ENCODE measurements at regions not wholly inside any gene's neighbourhood (a gene's known extent, or its start where the extent isn't known, plus 50 kb on each side); places are given as distances from the start of the nearest gene placed in this dataset.
"Not testable (repeated sequence)": the region's sequence is repeated elsewhere in the genome, so short reads cannot be mapped to it uniquely, and the experiment has no call there.

DNA sequence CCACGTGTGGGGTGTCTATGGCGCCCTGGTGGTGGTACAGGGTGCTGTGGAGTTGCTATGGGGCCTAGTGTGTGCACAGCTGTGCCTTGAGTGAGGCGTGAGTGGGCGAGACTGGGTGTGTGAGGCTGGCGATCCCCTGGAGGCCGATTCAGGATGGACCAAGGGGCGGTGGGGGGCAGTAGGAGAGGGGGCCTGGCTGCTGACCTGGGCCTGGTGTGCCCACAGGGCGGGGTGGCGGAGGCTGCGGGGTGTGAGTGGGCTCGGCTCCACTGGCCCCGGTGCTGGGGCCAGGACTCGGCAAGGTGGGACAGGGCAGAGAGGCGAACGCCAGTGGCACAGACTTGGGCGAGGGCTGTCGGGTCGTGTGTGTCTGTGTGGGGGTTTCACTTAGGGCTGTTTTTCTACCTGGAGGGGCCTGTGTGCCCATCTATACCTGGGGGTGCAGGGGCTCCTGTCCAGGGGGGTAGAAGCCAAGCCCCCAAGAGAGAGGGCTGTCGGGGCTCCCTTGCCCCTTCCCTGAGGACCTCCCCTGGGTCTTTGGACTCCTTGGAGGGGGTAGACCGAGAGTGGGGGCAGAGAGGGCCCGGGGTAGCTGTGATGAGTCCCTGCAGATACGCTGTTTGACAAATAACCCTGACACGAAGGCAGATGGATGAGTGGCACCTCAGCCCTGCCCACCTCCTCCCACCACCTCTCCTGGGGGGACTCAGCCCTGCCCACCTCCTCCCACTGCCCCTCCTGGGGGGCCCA lies 194.6 kb downstream of the TMEM121 start:
- H3K27ac ChIP-seq (ENCODE audit: low read depth in 1 of 2, low read length in 2 of 2); DNase-seq (ENCODE audit: low spot score); H3K27me3 ChIP-seq (ENCODE audit: control insufficient read depth in 4 of 4, insufficient read depth in 4 of 4, low read length in 3 of 4); H3K9ac ChIP-seq (ENCODE audit: low read depth in 1 of 2, low read length in 2 of 2); H3K36me3 ChIP-seq (ENCODE audit: control insufficient read depth in 4 of 4, insufficient read depth in 3 of 4, low read depth in 1 of 4, low read length in 3 of 4); H3K9me3 ChIP-seq (ENCODE audit: control insufficient read depth in 4 of 4, low read length in 3 of 4); H3K4me3 ChIP-seq (ENCODE audit: low read depth in 1 of 3, low read length in 3 of 3); H3K4me1 ChIP-seq (ENCODE audit: control insufficient read depth in 4 of 4, insufficient read depth in 4 of 4, low read length in 3 of 4): not testable (repeated sequence)
- 87% methylated on average over 10 of the region's 23 CpGs for WGBS

DNA sequence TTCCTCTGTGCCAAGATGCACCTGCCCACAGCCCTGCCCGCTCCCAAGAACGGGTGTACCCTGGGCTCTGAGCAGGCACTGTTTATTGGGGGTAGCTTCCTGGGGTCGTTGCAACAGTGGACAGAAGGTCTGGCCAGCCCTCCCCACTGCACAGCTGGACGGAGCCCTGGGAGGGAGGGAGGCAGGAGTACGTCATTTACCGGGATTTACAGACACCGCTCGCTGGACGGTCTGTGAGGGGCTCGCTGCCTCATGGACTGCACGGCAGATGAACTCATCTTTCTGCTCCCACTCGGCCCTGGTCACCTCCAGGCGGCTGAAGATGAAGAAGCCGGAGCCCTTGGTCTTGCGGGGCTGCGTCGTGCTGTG lies 195.2 kb downstream of the TMEM121 start:
- H3K27ac ChIP-seq (ENCODE audit: low read depth in 1 of 2, low read length in 2 of 2); H3K36me3 ChIP-seq (ENCODE audit: control insufficient read depth in 4 of 4, insufficient read depth in 3 of 4, low read depth in 1 of 4, low read length in 3 of 4); H3K27me3 ChIP-seq (ENCODE audit: control insufficient read depth in 4 of 4, insufficient read depth in 4 of 4, low read length in 3 of 4); H3K9me3 ChIP-seq (ENCODE audit: control insufficient read depth in 4 of 4, low read length in 3 of 4); H3K4me1 ChIP-seq (ENCODE audit: control insufficient read depth in 4 of 4, insufficient read depth in 4 of 4, low read length in 3 of 4); H3K9ac ChIP-seq (ENCODE audit: low read depth in 1 of 2, low read length in 2 of 2); DNase-seq (ENCODE audit: low spot score); H3K4me3 ChIP-seq (ENCODE audit: low read depth in 1 of 3, low read length in 3 of 3): not testable (repeated sequence)
- 83% methylated on average over 16 of the region's 17 CpGs for WGBS

DNA sequence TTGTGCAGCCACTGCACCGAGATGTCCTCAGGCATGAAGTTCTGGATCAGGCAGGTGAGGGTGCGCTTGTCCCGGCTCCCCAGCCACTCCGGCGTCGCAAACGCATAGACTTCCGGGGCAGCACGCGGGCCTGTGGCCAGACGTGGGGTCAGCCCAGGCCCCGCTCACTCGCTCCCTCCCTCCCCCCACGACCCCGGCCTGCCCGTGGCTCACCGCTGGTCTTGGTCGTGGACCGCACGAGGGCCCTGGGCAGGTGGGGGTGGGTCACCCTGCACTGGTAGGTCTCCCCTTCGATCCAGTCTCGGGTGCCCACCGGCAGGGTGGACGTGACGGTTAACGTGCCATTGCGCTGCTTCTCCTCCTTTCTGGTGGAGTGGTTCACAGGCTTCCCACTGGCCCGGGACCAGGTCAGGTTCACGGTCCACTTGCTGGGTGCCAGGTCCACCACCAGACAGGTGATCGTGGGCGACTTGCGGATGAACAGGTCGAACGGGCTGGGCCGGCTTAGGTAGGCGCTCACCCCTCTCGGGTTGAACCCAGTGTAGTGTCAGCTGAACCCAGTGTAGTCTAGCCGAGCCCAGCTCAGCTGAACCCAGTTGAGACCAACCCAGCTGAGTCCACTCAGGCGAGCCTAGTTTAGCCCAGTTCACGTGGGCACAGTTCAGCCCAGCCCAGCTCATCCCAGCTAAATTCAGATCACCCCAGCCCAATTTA lies 195.8 kb downstream of the TMEM121 start:
- 92% methylated on average over 40 of the region's 40 CpGs for WGBS
- H3K4me1 ChIP-seq (ENCODE audit: control insufficient read depth in 4 of 4, insufficient read depth in 4 of 4, low read length in 3 of 4); H3K9ac ChIP-seq (ENCODE audit: low read depth in 1 of 2, low read length in 2 of 2); H3K4me3 ChIP-seq (ENCODE audit: low read depth in 1 of 3, low read length in 3 of 3); H3K36me3 ChIP-seq (ENCODE audit: control insufficient read depth in 4 of 4, insufficient read depth in 3 of 4, low read depth in 1 of 4, low read length in 3 of 4); H3K27me3 ChIP-seq (ENCODE audit: control insufficient read depth in 4 of 4, insufficient read depth in 4 of 4, low read length in 3 of 4); H3K27ac ChIP-seq (ENCODE audit: low read depth in 1 of 2, low read length in 2 of 2); H3K9me3 ChIP-seq (ENCODE audit: control insufficient read depth in 4 of 4, low read length in 3 of 4); DNase-seq (ENCODE audit: low spot score): not testable (repeated sequence)

DNA sequence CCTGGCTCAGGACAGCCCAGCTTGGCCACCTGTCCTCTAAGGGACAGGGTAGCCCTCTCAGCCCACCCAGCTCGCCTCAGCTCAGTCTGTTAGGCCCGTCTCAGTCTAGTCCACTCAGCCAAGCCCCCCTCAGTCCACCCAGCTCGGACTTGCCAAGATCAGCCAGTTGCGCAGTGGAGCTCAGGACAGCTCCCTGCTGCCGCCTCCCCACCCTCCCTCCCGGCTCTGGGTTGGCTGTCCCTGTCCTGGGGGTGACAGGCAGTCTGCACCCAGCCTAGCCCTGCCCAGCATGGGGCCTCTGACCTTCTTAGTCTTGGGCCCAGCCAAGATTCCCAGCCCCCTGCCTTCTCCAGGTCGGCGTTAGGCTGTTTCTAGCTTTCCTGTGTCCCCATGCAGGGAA lies 196.9 kb downstream of the TMEM121 start:
- H3K4me3 ChIP-seq (ENCODE audit: low read depth in 1 of 3, low read length in 3 of 3); H3K27me3 ChIP-seq (ENCODE audit: control insufficient read depth in 4 of 4, insufficient read depth in 4 of 4, low read length in 3 of 4); H3K9me3 ChIP-seq (ENCODE audit: control insufficient read depth in 4 of 4, low read length in 3 of 4); H3K9ac ChIP-seq (ENCODE audit: low read depth in 1 of 2, low read length in 2 of 2); H3K4me1 ChIP-seq (ENCODE audit: control insufficient read depth in 4 of 4, insufficient read depth in 4 of 4, low read length in 3 of 4); H3K27ac ChIP-seq (ENCODE audit: low read depth in 1 of 2, low read length in 2 of 2); H3K36me3 ChIP-seq (ENCODE audit: control insufficient read depth in 4 of 4, insufficient read depth in 3 of 4, low read depth in 1 of 4, low read length in 3 of 4); DNase-seq (ENCODE audit: low spot score): not testable (repeated sequence)
- 82% methylated on average over 8 of the region's 8 CpGs for WGBS

DNA sequence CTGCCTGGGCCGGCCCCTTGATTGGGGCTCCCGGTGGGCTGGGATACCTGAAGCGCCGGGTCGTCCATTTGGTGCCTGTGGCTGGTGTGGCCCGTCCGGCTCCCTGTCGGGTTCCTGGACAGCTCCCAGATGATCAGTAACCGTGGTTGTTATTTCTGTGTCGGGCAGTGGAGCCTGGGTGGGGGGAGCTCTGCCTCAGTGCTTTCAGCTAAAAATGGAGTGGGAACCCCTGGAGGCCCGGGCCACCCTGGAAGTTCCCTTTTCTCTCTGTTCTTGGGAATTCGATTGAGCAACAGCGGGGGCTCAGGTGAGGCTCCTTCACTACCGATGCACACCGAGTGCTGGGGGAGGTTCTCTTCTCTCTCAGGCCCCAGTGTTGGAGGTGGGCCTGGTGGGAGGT lies 197.4 kb downstream of the TMEM121 start:
- not testable (repeated sequence) for H3K9ac ChIP-seq (ENCODE audit: low read depth in 1 of 2, low read length in 2 of 2); H3K27ac ChIP-seq (ENCODE audit: low read depth in 1 of 2, low read length in 2 of 2); H3K4me3 ChIP-seq (ENCODE audit: low read depth in 1 of 3, low read length in 3 of 3); H3K27me3 ChIP-seq (ENCODE audit: control insufficient read depth in 4 of 4, insufficient read depth in 4 of 4, low read length in 3 of 4); DNase-seq (ENCODE audit: low spot score); H3K36me3 ChIP-seq (ENCODE audit: control insufficient read depth in 4 of 4, insufficient read depth in 3 of 4, low read depth in 1 of 4, low read length in 3 of 4); H3K9me3 ChIP-seq (ENCODE audit: control insufficient read depth in 4 of 4, low read length in 3 of 4); H3K4me1 ChIP-seq (ENCODE audit: control insufficient read depth in 4 of 4, insufficient read depth in 4 of 4, low read length in 3 of 4)
- 90% methylated on average over 15 of the region's 15 CpGs for WGBS

DNA sequence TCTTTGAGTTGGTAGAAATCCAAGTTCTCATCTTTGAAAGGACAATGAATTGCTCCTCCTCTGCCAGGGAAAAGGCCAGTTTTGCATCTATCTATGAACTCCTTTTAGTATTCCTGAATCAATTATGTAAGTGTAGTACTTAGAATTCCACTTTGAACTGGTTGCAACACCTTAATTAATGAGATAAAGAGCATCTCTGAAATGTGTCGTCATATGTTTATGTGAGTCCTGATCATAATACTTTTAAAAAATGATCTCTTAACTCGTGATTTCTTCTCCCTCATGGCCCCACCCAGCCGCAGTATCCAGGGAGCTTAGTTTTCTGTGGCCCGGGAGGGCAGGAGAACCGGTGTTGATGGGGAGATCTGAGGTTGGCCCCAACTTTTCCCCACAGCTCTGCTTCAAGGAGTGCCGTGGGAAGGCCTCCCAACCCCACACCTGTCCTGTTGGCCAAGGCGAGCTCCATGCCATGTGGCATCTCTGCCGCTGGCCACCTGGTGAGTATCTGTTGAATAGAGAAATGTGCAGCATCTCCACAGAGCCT lies 203.5 kb downstream of the TMEM121 start:
- not testable (repeated sequence) for H3K9ac ChIP-seq (ENCODE audit: low read depth in 1 of 2, low read length in 2 of 2); H3K27me3 ChIP-seq (ENCODE audit: control insufficient read depth in 4 of 4, insufficient read depth in 4 of 4, low read length in 3 of 4); H3K36me3 ChIP-seq (ENCODE audit: control insufficient read depth in 4 of 4, insufficient read depth in 3 of 4, low read depth in 1 of 4, low read length in 3 of 4); H3K4me3 ChIP-seq (ENCODE audit: low read depth in 1 of 3, low read length in 3 of 3); H3K9me3 ChIP-seq (ENCODE audit: control insufficient read depth in 4 of 4, low read length in 3 of 4); H3K27ac ChIP-seq (ENCODE audit: low read depth in 1 of 2, low read length in 2 of 2); H3K4me1 ChIP-seq (ENCODE audit: control insufficient read depth in 4 of 4, insufficient read depth in 4 of 4, low read length in 3 of 4); DNase-seq (ENCODE audit: low spot score)
- WGBS: 67% methylated on average over 8 of the region's 8 CpGs

DNA sequence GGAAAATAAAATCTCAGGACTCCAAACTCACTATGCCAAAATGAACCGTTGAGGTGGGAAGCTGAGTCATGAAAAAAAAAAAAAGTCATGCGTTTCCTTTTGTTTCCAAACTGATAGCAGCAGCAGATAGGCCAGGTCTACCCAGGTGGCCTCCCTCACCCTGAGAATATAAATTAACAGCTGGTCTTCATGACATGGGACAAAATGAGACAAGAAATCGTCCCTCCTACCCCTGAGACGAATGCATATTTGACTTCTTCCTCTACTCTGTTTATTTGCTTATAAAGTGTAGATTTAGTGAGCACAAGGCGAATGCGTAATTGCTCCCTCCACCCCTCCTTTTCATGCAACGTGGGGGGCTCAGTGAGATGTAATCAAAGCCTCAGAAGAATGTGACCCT lies 204.3 kb downstream of the TMEM121 start:
- H3K27ac ChIP-seq (ENCODE audit: low read depth in 1 of 2, low read length in 2 of 2); H3K27me3 ChIP-seq (ENCODE audit: control insufficient read depth in 4 of 4, insufficient read depth in 4 of 4, low read length in 3 of 4); H3K36me3 ChIP-seq (ENCODE audit: control insufficient read depth in 4 of 4, insufficient read depth in 3 of 4, low read depth in 1 of 4, low read length in 3 of 4); H3K9me3 ChIP-seq (ENCODE audit: control insufficient read depth in 4 of 4, low read length in 3 of 4); DNase-seq (ENCODE audit: low spot score); H3K4me3 ChIP-seq (ENCODE audit: low read depth in 1 of 3, low read length in 3 of 3); H3K9ac ChIP-seq (ENCODE audit: low read depth in 1 of 2, low read length in 2 of 2); H3K4me1 ChIP-seq (ENCODE audit: control insufficient read depth in 4 of 4, insufficient read depth in 4 of 4, low read length in 3 of 4): not testable (repeated sequence)
- 65% methylated on average over 7 of the region's 7 CpGs for WGBS

DNA sequence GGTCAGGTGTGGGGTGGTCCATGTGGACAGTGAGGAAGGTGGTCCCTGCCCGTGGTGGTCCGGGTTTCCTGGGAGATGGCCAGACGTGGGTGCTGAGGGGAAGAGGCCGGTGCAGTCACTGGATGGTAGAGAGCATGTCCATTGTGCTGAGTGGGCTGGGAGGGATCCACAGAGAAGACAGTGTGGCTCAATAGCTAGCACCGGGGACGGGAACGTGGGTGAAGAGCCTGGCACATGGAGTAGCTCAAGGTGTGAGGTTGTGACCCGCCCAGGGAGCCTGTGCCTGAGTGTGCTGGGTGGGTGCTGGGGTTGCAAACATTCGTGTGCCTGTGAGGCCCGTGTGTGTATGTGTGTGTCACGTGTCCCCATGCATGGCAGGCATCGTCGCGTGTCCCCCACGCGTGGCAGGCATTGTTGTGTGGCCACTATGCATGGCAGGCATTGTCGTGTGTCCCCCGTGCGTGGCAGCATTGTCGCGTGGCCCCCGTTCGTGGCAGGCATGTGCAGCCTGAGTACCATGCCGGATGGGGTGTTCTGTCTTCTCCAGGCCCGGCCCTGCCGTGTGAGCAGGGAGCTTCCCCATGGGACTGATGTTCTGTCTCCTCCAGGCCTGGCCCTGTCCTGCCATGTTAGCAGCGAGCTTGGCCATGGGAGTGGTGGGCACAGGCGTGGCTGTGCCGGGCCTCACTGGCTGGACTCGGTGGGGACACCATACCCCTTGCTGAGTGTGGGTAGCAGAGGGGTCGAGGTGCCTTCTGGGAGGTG lies 205.0 kb downstream of the TMEM121 start:
- H3K4me3 ChIP-seq (ENCODE audit: low read depth in 1 of 3, low read length in 3 of 3); H3K36me3 ChIP-seq (ENCODE audit: control insufficient read depth in 4 of 4, insufficient read depth in 3 of 4, low read depth in 1 of 4, low read length in 3 of 4); H3K4me1 ChIP-seq (ENCODE audit: control insufficient read depth in 4 of 4, insufficient read depth in 4 of 4, low read length in 3 of 4); H3K9ac ChIP-seq (ENCODE audit: low read depth in 1 of 2, low read length in 2 of 2); H3K27me3 ChIP-seq (ENCODE audit: control insufficient read depth in 4 of 4, insufficient read depth in 4 of 4, low read length in 3 of 4); H3K27ac ChIP-seq (ENCODE audit: low read depth in 1 of 2, low read length in 2 of 2); H3K9me3 ChIP-seq (ENCODE audit: control insufficient read depth in 4 of 4, low read length in 3 of 4); DNase-seq (ENCODE audit: low spot score): not testable (repeated sequence)
- 79% methylated on average over 31 of the region's 31 CpGs for WGBS
